ENCODE measurements at regions not wholly inside any gene's neighbourhood (a gene's known extent, or its start where the extent isn't known, plus 50 kb on each side); places are given as distances from the start of the nearest gene placed in this dataset.

DNA sequence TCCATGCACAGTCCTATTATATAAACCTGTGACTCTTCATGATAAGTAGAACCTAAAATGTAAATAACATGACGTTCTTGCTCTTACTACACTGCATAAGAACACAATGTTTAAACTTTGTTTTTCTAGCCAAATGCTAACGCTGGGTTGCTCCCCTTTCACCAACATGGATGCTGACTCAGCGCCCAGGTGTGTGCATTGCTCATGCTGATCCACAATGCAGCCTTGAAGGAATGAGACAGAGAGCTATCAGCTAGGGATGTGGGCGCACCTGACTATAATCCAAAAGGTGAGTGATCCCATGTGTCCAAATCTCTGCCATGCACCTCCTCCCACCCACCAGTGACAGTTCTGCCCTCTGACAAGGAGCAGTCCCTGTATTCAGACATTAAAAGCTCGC is 235.0 kb downstream of the IRS1 start:
- H3K4me3 ChIP-seq (ENCODE audit: low read depth, low read length) = no peak overlapping the region
- no peak for TF ChIP-seq CTCF (IDR thresholded peaks at IDR 0.05; ENCODE audit: borderline replicate concordance, insufficient read depth, low read depth, low read length)

GRCh38 chr2:226561962-226562361 is 237.7 kb downstream of the IRS1 start:
- H3K4me3 ChIP-seq (ENCODE audit: low read depth, low read length) = no peak overlapping the region
- no peak for TF ChIP-seq CTCF (IDR thresholded peaks at IDR 0.05; ENCODE audit: borderline replicate concordance, insufficient read depth, low read depth, low read length)

GRCh38 chr2:226560325-226560724 is 239.3 kb downstream of the IRS1 start:
- no peak for TF ChIP-seq CTCF (IDR thresholded peaks at IDR 0.05; ENCODE audit: borderline replicate concordance, insufficient read depth, low read depth, low read length)
- H3K4me3 ChIP-seq (ENCODE audit: low read depth, low read length) = no peak overlapping the region

DNA sequence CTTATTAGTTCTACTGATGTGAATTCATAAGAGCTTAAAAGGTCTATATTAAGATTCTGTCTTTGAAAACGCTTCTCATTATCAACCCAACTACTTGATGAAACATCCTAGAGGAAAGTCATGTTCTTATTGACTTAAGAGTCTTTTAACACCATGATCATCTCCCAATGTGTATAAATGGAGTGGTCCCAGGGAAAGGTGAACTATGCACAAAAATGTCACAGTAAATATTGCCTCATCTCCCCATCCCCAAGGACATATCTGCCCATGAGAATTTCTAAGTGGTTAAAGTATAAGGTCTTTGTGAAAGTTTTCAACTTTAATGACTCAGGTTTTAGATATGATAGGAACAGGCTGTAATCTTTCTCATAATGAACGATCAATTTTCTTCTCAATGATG is 240.1 kb downstream of the IRS1 start:
- no peak for TF ChIP-seq CTCF (IDR thresholded peaks at IDR 0.05; ENCODE audit: borderline replicate concordance, insufficient read depth, low read depth, low read length)
- no peak overlapping the region for H3K4me3 ChIP-seq (ENCODE audit: low read depth, low read length)

DNA sequence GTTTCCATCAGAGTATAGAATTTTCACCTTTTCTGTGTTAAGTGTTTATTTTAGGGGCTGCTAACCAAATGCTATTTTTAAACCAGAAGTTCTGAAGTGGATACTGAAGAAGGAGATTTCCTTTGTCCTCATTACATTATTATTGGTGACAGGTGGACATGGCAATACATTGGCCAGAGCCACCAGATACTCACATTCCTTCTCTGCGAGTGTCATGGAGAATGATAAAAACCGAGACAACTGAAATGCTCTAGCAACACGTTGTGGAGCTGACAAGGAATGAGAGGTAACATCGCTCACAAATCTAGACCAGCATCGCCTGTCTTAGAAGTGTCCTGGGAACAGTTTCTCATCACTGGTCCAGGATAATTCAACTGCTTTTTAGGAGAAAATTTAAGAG is 241.2 kb downstream of the IRS1 start:
- TF ChIP-seq CTCF (IDR thresholded peaks at IDR 0.05; ENCODE audit: borderline replicate concordance, insufficient read depth, low read depth, low read length) = no peak
- no peak overlapping the region for H3K4me3 ChIP-seq (ENCODE audit: low read depth, low read length)

DNA sequence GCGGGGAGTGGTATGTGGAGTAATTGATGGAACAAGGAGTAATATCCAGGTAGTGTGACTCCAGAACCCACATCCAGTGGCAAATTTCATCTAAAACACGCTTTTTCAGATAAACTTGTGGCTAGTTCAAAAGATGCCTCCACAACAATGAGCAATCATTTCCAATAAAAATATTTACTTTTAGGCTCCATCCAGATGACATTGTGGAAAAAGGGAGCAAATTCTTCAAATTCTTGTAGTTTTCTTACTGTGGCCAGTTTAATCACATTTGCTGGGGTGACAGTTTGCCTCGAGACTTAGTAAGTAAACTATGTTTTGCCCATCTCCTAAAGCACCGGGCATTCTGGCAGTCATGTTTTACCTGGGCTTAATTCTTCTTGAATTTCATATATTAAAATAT is 243.6 kb downstream of the IRS1 start:
- no peak overlapping the region for H3K4me3 ChIP-seq (ENCODE audit: low read depth, low read length)
- TF ChIP-seq CTCF (IDR thresholded peaks at IDR 0.05; ENCODE audit: borderline replicate concordance, insufficient read depth, low read depth, low read length) = no peak

DNA sequence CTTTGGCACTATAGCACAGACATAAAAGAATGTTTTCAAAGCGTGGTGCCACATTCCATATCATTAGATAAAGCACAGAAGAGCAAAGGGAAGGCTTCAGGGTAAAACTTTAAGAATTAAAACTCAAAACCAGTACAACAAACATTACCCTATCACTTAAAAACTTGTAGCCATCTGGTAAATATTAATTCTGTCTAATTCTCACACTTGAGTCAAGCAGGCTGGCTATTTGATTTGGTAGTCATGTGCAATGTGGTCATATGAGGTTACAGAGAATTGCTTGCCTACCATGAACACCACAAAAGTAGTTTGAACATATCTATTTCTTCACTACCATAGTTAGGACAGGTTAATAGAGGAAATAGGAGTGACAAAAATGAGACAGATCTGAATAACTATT is 244.9 kb downstream of the IRS1 start:
- no peak for TF ChIP-seq CTCF (IDR thresholded peaks at IDR 0.05; ENCODE audit: borderline replicate concordance, insufficient read depth, low read depth, low read length)
- H3K4me3 ChIP-seq (ENCODE audit: low read depth, low read length) = no peak overlapping the region

Measured in GM12875 (cell line).